LHCN-M2 (cell line): ENCODE measurements at regions not wholly inside any gene's neighbourhood (a gene's known extent, or its start where the extent isn't known, plus 50 kb on each side); places are given as distances from the start of the nearest gene placed in this dataset.
"Not testable (repeated sequence)": the region's sequence is repeated elsewhere in the genome, so short reads cannot be mapped to it uniquely, and the experiment has no call there.

Experiments
- DNase-seq: peaks from one replicate; pipeline ENCODE4 v3.0.0-alpha.2; 2012; ENCODE audit warnings: low read depth

GRCh38 chr12:127501916-127502315 is 765.1 kb upstream of the TMEM132C start:
- DNase-seq: no peak

GRCh38 chr12:127503246-127503645 is 763.7 kb upstream of the TMEM132C start:
- no peak for DNase-seq

GRCh38 chr12:127503996-127504395 is 763.0 kb upstream of the TMEM132C start:
- not testable (repeated sequence) for DNase-seq

GRCh38 chr12:127504874-127505273 is 762.1 kb upstream of the TMEM132C start:
- DNase-seq: no peak

GRCh38 chr12:127507341-127507740 is 759.6 kb upstream of the TMEM132C start:
- DNase-seq: no peak

- peak; percentile 79 for DNase-seq
Measured at GRCh38 chr12:127509066-127509778, 757.7 kb upstream of the TMEM132C start.

- DNase-seq: peak; percentile 74
Measured at GRCh38 chr12:127515941-127516340, 751.0 kb upstream of the TMEM132C start.

GRCh38 chr12:127516467-127516866 is 750.5 kb upstream of the TMEM132C start:
- DNase-seq: peak; percentile 71

- DNase-seq: no peak
Measured at GRCh38 chr12:127519779-127520178, 747.2 kb upstream of the TMEM132C start.

- DNase-seq: no peak
Measured at GRCh38 chr12:127526925-127527324, 740.0 kb upstream of the TMEM132C start.

- no peak for DNase-seq
Measured at GRCh38 chr12:127528551-127528950, 738.4 kb upstream of the TMEM132C start.

GRCh38 chr12:127531542-127531941 is 735.4 kb upstream of the TMEM132C start:
- DNase-seq: no peak

- no peak for DNase-seq
Measured at GRCh38 chr12:127533353-127533752, 733.6 kb upstream of the TMEM132C start.

GRCh38 chr12:127536833-127537428 is 730.0 kb upstream of the TMEM132C start:
- no peak for DNase-seq

- DNase-seq: no peak
Measured at GRCh38 chr12:127538316-127538715, 728.7 kb upstream of the TMEM132C start.

- no peak for DNase-seq
Measured at GRCh38 chr12:127539226-127539858, 727.6 kb upstream of the TMEM132C start.

GRCh38 chr12:127542391-127542790 is 724.6 kb upstream of the TMEM132C start:
- no peak for DNase-seq

GRCh38 chr12:127542931-127543330 is 724.0 kb upstream of the TMEM132C start:
- no peak for DNase-seq

- DNase-seq: peak; percentile 46
Measured at GRCh38 chr12:127546721-127547505, 720.1 kb upstream of the TMEM132C start.

- DNase-seq: peak; percentile 89
Measured at GRCh38 chr12:127548123-127548553, 718.8 kb upstream of the TMEM132C start.

GRCh38 chr12:127550271-127550670 is 716.7 kb upstream of the TMEM132C start:
- peak; percentile 87 for DNase-seq

- DNase-seq: no peak
Measured at GRCh38 chr12:127552838-127553237, 714.1 kb upstream of the TMEM132C start.
